ENCODE measurements at regions not wholly inside any gene's neighbourhood (a gene's known extent, or its start where the extent isn't known, plus 50 kb on each side); places are given as distances from the start of the nearest gene placed in this dataset.

DNA sequence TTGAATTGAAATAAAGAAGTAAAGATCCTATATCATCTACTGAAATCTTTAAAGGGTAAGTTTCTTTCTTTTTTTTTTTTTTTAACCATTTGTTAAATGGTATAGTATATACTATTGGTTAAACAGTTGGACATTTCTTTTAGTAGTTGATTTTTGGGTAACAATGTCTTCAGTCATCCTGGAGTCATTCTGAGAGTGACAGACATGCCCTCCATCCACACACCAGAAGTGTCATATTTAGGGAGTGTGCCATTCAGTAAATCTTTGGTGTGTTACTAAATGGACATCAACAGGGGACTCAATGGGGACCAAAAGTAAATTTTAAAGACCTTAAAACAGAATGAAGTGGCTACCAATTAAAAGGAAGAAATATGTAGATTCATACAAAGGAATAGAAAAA, 50.8 kb upstream of the SLC39A10 start:
- DNase-seq (ENCODE audit: low read depth): no peak

- DNase-seq (ENCODE audit: low read depth): no peak
These were observed 52.3 kb upstream of the SLC39A10 start for GRCh38 chr2:195604706-195605105.

GRCh38 chr2:195603998-195604397, 53.0 kb upstream of the SLC39A10 start:
- no peak for DNase-seq (ENCODE audit: low read depth)

- DNase-seq (ENCODE audit: low read depth): no peak
These were observed 53.6 kb upstream of the SLC39A10 start for GRCh38 chr2:195603408-195603807.

GRCh38 chr2:195602687-195603086, 54.3 kb upstream of the SLC39A10 start:
- no peak for DNase-seq (ENCODE audit: low read depth)

- no peak for DNase-seq (ENCODE audit: low read depth)
These were observed 55.7 kb upstream of the SLC39A10 start for GRCh38 chr2:195601361-195601760.

GRCh38 chr2:195600778-195601177, 56.2 kb upstream of the SLC39A10 start:
- DNase-seq (ENCODE audit: low read depth): no peak

- DNase-seq (ENCODE audit: low read depth): no peak
These were observed 60.2 kb upstream of the SLC39A10 start for GRCh38 chr2:195596840-195597239.

GRCh38 chr2:195595825-195596224, 61.2 kb upstream of the SLC39A10 start:
- DNase-seq (ENCODE audit: low read depth): no peak

DNA sequence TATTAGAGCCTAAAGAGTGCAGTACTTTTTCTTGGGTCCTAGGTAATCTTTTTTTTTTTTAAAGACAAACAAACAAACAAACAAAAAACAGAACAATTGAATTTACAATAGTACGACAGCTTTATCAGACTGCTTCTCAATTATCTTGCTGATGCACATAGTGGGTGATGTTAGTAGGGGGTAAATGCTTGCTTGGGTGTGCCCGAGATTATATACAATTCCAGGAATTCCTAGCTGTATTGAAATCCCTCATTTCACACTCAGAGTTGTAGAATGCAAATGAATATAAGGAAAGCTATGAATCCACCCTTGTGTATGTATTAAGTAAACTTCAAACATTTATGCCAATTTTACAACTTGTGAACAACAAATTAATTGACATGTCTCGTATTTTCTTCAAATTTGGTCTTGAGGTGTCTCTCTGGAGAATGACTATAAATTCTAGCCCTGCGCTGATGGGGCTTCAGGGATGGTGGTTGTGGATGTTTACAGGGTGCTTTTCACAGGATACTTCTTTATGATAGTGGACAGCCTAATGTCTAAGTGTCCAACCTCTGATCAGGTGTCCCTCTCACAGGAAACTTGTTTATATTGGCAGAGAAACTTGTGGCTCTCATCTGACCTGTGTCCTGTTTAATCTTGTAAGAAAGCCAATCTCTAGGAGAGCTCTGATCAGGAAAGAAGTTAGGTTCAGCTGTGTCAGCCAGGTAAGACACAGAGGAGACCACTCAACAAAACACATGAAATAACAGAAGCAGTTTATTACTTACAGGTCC, 61.9 kb upstream of the SLC39A10 start:
- no peak for DNase-seq (ENCODE audit: low read depth)

DNA sequence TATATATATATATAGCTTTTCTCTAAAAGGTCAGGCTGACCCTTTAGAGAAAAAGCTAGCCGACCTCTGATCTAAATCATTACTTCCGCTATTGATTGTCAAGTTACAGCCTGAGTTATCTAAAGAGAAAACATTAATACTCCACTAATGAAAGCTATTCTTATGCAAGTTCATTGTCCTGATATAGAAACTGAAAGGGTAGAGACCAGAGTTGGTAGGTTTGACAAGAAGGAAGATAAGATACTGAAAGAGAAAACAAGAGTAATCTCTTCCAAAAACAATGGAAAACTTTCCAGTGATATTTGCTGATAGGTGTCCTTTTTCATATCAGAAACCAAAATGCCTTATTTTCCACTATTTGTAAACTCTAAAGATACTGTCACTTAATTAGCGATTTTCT, 62.8 kb upstream of the SLC39A10 start:
- DNase-seq (ENCODE audit: low read depth): no peak

DNA sequence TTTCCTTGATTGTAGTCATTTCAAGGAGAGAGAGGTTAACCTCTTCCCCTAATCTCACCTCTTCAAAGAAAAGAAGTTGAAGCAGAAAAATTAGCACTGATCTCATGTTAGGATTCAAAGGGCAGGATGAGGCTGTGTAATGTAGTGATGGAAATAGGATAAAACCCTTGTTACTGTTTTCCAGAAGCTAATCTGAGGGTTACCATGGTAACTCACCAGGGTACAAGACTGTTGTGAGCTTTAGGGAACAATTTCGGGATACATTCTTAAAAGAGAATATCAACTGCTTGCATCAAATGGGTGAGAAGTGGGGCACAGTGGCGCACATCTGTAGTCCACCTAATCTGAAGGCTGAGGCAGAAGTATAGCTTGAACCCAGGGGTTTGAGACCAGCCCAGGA, 64.9 kb upstream of the SLC39A10 start:
- no peak for DNase-seq (ENCODE audit: low read depth)

DNA sequence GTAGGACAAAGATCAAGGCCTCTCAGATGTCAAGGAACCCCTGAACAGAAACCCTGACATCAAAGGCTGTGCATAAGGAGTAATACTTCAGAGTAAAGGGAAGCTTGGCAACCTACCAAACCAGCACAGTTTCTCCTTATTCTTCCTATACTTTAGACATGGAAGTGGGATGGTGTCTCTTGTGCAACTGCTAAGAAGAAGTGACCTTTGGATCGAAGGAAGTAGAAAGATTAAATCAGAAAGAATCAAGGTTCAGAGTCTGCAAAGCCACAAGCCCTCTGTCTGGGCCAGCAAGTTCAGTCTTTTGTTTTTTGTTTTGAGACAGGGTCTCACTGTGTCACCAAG, 66.2 kb upstream of the SLC39A10 start:
- DNase-seq (ENCODE audit: low read depth): no peak

DNA sequence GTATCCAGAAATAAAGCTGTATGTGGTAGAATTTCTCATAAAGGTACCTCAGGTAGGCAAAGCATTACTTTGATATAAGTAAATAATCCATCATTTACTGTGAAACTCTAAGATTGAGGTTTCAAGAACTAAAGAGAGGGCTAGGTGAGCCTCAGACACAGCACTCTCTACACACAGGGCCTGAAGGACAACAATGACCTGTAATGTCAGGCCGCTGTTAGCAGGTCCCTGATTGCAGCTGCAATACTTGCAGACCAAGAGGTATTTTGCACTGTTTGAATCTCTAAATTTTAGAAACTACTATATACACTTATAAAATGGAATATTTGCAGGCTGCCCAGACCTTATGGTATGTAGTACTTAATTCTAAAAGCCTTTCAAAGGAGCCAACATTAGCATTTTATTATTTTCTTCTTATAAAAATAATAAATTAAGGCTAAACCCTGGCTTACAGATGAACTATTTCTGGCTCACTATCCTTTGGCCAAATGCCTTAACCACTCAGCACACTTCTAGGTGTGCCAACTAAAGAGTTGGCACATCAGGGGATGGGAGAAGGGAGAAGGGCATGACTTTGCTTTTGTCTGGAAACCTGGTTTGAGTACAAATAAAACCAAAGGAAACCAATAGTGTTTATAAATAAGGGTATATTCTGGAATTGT, 66.7 kb upstream of the SLC39A10 start:
- DNase-seq (ENCODE audit: low read depth): no peak

- no peak for DNase-seq (ENCODE audit: low read depth)
These were observed 69.1 kb upstream of the SLC39A10 start for GRCh38 chr2:195587966-195588365.

GRCh38 chr2:195586062-195586714, 70.8 kb upstream of the SLC39A10 start:
- no peak for DNase-seq (ENCODE audit: low read depth)

GRCh38 chr2:195582188-195582587, 74.8 kb upstream of the SLC39A10 start:
- DNase-seq (ENCODE audit: low read depth): no peak

DNA sequence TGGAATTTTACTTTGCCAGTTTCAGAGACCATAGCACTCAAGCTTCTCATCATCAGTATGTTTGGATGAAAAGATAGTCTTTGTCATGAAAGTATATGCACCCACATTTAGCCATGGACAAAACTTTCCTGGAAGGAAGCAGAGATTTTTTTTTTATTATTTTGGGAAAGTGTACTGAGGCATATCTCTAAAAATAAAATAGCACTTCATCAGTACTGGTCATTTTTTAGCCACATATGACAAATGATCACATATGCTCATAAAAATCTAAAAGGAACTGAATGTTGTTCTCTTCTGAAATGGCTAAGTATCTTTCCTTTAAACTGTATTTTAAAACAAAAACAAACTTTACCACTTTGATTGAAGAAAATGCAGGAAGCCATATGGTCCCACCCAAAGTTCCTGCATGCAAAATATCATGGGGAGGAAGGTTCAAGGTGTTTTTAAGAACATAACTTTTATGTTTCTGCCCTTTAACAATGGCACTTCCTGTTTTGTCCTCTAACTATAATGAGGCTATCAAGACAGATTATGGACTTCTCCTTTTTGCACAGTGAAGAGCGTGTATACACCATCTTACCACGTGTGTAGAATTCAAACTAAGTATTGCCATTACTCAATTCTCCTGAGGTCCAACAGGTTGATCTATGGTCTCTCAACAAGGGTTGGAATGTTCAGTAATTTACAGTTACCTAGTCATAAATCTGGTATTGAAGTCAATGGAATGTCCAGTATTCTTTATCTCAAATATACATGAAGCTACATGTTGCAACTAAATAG, 77.1 kb upstream of the SLC39A10 start:
- no peak for DNase-seq (ENCODE audit: low read depth)

- DNase-seq (ENCODE audit: low read depth): no peak
These were observed 81.1 kb upstream of the SLC39A10 start for GRCh38 chr2:195575879-195576401.

DNA sequence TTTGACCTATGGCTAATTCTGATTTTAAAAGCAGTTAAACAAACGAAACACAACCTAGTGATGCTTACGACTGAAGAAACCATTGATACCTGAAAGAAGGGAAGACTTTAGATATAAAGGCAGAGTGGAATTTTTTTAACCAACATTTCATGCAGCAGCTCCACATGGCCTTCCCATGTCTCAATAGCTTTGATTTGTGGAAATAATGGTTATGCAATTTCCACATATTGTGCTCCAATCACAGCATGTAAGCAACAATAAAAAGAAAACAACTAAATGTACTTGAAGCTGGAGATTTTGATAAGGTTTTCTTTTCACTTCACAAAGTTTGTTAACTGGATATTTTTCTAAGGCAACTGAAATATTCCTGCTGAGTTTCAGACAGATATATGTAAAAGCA, 82.0 kb upstream of the SLC39A10 start:
- DNase-seq (ENCODE audit: low read depth): no peak

- DNase-seq (ENCODE audit: low read depth): no peak
These were observed 82.7 kb upstream of the SLC39A10 start for GRCh38 chr2:195574312-195574711.

Data from CMK (cell line).